ENCODE measurements at regions not wholly inside any gene's neighbourhood (a gene's known extent, or its start where the extent isn't known, plus 50 kb on each side); places are given as distances from the start of the nearest gene placed in this dataset.

- Mint-ChIP-seq H3K27ac (ENCODE audit: unreplicated experiment) (peak overlapping the region; percentile 87), H3K9me3 (ENCODE audit: unreplicated experiment) (peaks cover 13% of the 10 kb centered on the region), H3K36me3 (ENCODE audit: unreplicated experiment) (no peaks in the 10 kb centered on the region), H3K27me3 (ENCODE audit: unreplicated experiment) (peaks cover 9% of the 10 kb centered on the region), H3K4me1 (ENCODE audit: low read depth, unreplicated experiment) (peaks cover 41% of the 10 kb centered on the region), H3K4me3 (ENCODE audit: unreplicated experiment) (peak overlapping the region; percentile 70)
- peak; percentile 58 for DNase-seq
- TF ChIP-seq CTCF (IDR thresholded peaks at IDR 0.05; ENCODE audit: partially characterized antibody, unreplicated experiment), result no peak
These were observed 51.0 kb upstream of the BARX2 start for GRCh38 chr11:129324533-129325175.

GRCh38 chr11:129323896-129324502 lies 51.6 kb upstream of the BARX2 start:
- H3K9me3 Mint-ChIP-seq (ENCODE audit: unreplicated experiment), result peaks cover 12% of the 10 kb centered on the region
- H3K27ac Mint-ChIP-seq (ENCODE audit: unreplicated experiment), result peak overlapping the region; percentile 87
- peaks cover 10% of the 10 kb centered on the region for H3K27me3 Mint-ChIP-seq (ENCODE audit: unreplicated experiment)
- DNase-seq, result peak; percentile 64
- peak overlapping the region; percentile 70 for H3K4me3 Mint-ChIP-seq (ENCODE audit: unreplicated experiment)
- no peak for TF ChIP-seq CTCF (IDR thresholded peaks at IDR 0.05; ENCODE audit: partially characterized antibody, unreplicated experiment)
- no peaks in the 10 kb centered on the region for H3K36me3 Mint-ChIP-seq (ENCODE audit: unreplicated experiment)
- peaks cover 44% of the 10 kb centered on the region for H3K4me1 Mint-ChIP-seq (ENCODE audit: low read depth, unreplicated experiment)

- TF ChIP-seq CTCF (IDR thresholded peaks at IDR 0.05; ENCODE audit: partially characterized antibody, unreplicated experiment), result no peak
- H3K9me3 Mint-ChIP-seq (ENCODE audit: unreplicated experiment), result peaks cover 12% of the 10 kb centered on the region
- no peaks in the 10 kb centered on the region for H3K36me3 Mint-ChIP-seq (ENCODE audit: unreplicated experiment)
These were observed 52.7 kb upstream of the BARX2 start for GRCh38 chr11:129322941-129323340.

GRCh38 chr11:129321076-129321475 lies 54.6 kb upstream of the BARX2 start:
- no peak for DNase-seq
- Mint-ChIP-seq H3K27me3 (ENCODE audit: unreplicated experiment) (peaks cover 10% of the 10 kb centered on the region), H3K4me3 (ENCODE audit: unreplicated experiment) (no peak overlapping the region), H3K9me3 (ENCODE audit: unreplicated experiment) (peaks cover 12% of the 10 kb centered on the region), H3K27ac (ENCODE audit: unreplicated experiment) (no peak overlapping the region), H3K4me1 (ENCODE audit: low read depth, unreplicated experiment) (peaks cover 44% of the 10 kb centered on the region), H3K36me3 (ENCODE audit: unreplicated experiment) (no peaks in the 10 kb centered on the region)
- no peak for TF ChIP-seq CTCF (IDR thresholded peaks at IDR 0.05; ENCODE audit: partially characterized antibody, unreplicated experiment)

More at GRCh38 chr11:129322941-129323340, 52.7 kb upstream of the BARX2 start:
- Mint-ChIP-seq H3K4me1 (ENCODE audit: low read depth, unreplicated experiment) (peaks cover 44% of the 10 kb centered on the region), H3K27ac (ENCODE audit: unreplicated experiment) (peak overlapping the region; percentile 39), H3K4me3 (ENCODE audit: unreplicated experiment) (peak overlapping the region; percentile 48), H3K27me3 (ENCODE audit: unreplicated experiment) (peaks cover 10% of the 10 kb centered on the region)
- DNase-seq, result no peak

- Mint-ChIP-seq H3K27ac (ENCODE audit: unreplicated experiment) (no peak overlapping the region), H3K36me3 (ENCODE audit: unreplicated experiment) (no peaks in the 10 kb centered on the region), H3K4me1 (ENCODE audit: low read depth, unreplicated experiment) (peaks cover 41% of the 10 kb centered on the region), H3K4me3 (ENCODE audit: unreplicated experiment) (no peak overlapping the region), H3K27me3 (ENCODE audit: unreplicated experiment) (peaks cover 9% of the 10 kb centered on the region), H3K9me3 (ENCODE audit: unreplicated experiment) (peaks cover 11% of the 10 kb centered on the region)
- DNase-seq, result no peak
- no peak for TF ChIP-seq CTCF (IDR thresholded peaks at IDR 0.05; ENCODE audit: partially characterized antibody, unreplicated experiment)
These were observed 55.2 kb upstream of the BARX2 start for GRCh38 chr11:129320494-129320893.
